ENCODE measurements at regions not wholly inside any gene's neighbourhood (a gene's known extent, or its start where the extent isn't known, plus 50 kb on each side); places are given as distances from the start of the nearest gene placed in this dataset.
"Not testable (repeated sequence)": the region's sequence is repeated elsewhere in the genome, so short reads cannot be mapped to it uniquely, and the experiment has no call there.

- not testable (repeated sequence) for DNase-seq
Measured at GRCh38 chr9:79089851-79090250, 481.9 kb upstream of the TLE4 start.

GRCh38 chr9:79103257-79103656, 468.5 kb upstream of the TLE4 start:
- not testable (repeated sequence) for DNase-seq

GRCh38 chr9:79104216-79104615, 467.5 kb upstream of the TLE4 start:
- no peak for DNase-seq

DNA sequence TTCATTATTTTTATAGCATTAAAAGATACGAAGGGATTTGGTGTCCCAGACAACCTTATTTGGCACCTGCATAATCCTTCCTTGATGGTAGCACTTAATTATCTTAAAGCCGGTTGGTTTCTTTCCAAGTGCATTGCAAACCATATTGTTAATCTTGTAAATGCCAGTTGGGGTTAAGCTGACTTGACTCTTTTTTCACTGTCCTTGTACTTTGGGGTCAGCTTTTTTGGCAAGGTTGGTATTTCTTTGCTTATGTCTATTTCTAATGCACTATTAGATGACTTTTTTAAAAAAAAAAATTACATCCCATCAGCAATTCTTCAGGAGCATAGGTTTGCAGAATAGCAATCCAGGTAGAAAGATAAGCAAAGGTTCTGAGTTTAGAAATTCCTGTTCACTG, 466.8 kb upstream of the TLE4 start:
- DNase-seq, result no peak

- DNase-seq, result no peak
Measured at GRCh38 chr9:79107911-79108676, 463.7 kb upstream of the TLE4 start.

DNA sequence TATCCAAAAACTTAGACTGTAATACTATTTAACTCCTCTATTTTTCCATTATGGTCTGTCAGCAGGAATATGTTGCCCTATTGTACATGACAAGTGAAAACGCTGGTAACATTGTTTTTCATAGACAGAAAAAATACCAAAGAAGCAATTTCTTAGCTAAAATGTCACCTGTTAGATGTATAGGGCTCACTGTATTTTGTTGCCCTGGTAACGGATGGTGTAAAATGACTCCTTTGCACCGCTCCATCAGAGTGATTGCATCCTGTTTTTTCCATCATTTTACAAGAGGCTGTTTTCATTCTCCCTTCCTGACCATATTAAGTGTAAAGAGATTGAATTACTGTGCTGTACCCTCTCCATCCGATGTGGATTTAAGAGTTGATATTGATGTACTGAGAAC, 460.1 kb upstream of the TLE4 start:
- DNase-seq, result no peak

GRCh38 chr9:79115176-79115575, 456.6 kb upstream of the TLE4 start:
- no peak for DNase-seq

DNA sequence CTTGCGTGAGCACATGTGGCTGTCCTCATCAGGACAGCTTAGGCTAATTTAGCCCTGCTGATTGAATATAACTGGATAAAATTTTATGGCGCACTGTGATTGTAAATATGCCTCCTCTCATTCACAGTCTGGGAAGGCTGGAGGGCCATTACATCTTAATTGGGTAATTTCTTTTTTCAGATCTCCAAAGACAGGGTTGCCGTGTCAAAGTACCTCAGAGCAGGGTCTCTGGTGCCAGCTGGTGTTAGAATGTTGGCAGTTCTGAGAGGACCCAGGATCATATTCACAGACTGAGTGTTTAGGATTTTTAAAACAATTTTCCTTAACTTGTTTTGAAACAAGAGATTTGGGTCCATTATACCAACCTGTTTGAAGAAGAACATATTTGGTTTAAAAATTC, 455.7 kb upstream of the TLE4 start:
- no peak for DNase-seq

GRCh38 chr9:79116709-79117108, 455.1 kb upstream of the TLE4 start:
- no peak for DNase-seq

GRCh38 chr9:79120533-79120932, 451.2 kb upstream of the TLE4 start:
- no peak for DNase-seq

DNA sequence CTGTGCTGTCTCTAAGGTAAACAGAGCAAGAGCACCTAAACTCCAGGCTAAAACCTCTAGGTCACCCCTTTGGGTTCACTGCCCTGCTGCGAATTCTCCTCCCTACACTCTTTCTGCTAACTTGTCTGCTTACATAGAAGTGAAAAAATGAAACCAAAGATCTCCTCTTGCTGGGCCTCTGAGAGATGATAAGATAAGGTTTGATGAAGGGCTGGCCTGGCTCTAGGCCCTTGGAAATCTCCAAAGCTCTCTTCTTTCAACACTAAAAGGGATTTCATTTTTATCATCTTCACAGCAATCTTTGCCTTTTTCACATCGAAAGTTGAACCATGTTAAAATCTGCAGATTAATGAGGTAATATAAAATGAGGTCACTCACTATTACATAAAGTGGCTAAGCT, 450.8 kb upstream of the TLE4 start:
- DNase-seq, result no peak

- DNase-seq, result no peak
Measured at GRCh38 chr9:79123415-79123814, 448.4 kb upstream of the TLE4 start.

- DNase-seq, result no peak
Measured at GRCh38 chr9:79127661-79128060, 444.1 kb upstream of the TLE4 start.

DNA sequence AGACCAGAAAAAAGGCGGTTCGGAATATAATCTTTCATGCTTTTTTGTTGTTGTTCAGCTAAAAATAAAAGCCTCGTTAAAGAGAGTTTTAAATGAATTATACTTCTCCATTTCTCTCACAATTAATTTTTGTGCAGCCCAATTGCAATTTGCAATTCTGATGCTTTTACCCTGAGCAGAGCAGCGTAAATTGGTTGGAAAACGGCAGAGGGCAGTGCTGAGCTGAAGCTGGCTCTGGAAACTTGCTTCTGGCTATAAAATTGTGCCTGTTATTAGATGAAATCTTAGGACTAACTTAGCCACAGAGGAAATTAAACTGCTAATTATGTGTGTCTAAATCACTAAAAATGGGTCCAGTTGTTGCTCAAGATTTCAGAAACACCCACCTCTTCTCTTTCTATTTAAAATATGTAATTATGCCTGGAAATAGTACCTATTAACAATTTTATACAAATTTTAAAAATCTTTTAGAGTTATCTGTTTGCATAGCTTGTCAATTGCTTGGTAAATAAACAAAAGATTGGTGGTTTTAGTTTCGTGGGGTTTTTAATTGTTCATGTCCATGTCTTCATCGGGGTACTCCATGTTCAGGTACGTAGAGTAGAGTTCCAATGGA, 441.8 kb upstream of the TLE4 start:
- DNase-seq, result peak; percentile 73

DNA sequence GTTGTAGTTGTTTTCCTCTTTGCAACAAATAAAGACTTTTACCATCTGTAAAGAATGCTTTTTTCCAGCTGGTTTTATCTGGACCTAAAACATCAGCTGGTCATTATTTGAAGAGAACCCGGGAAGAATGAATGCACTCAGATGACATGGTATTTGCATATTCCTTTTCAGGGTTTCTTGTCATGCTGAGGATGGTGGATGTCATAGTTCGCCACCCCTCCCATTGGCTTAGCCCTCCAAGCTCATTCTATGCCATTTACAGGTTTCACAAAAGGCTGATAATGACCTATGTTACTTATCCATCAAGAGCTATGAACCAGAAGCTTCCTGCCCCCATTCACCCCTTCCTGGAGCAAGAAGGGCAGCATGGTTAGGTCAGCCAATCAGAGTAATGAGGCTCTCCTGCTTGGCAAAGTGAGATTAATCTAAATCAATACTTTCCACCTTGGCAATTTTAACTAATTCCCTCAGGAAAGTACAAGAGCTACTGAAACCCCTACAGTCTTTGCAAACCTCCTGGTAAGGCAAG, 440.5 kb upstream of the TLE4 start:
- no peak for DNase-seq

- DNase-seq, result no peak
Measured at GRCh38 chr9:79131824-79132377, 439.9 kb upstream of the TLE4 start.

DNA sequence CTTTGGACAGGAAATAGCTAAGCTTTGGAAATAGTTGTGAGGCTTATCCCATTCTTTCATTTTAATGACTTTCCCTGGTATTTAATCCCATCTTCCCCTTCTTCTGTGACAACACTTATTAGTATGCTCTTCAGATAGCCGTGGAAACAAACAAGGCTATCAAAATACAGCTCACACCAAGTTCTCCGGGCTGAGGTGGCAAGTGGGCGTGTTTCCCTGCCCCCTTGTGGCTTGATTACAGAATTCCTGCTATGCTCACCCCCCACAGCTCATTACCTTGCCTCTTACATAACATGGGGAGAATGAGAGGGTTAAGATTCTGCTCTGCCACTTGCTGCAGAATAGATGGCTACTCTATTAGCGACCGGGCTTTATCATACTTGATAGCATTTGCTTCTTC, 437.1 kb upstream of the TLE4 start:
- DNase-seq, result no peak

DNA sequence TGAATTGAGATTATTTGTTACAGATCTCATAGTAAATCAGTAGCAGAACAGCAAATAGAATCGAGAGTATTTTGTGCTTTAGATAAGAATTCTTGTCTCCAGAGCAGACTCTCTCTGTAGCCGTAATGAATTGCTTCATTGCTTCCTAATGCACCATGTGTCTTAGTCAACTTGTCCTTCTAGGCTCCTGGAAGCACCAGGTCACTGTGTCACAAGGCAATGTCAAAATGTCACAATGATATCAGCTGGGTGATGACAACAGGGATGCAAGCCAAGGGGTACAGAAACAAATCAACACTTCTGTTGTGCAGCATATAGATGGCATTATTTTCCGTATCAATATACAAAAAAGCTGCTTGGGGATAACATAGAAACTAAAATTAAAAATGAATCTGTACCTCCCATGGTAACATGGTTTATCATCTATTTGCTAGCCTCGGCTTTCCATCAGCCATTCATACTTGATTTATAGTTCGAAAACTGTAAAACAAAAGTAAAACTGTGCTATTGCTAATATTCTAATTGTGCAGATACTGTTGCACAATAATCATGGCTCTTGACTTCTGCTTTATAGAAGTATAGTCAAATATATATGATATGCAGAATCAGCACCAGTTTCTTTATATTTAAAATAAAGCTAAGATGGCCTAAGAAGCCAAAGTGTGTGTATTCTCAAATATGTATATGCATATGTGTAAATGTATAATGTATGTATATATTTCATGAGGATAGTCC, 435.9 kb upstream of the TLE4 start:
- no peak for DNase-seq

DNA sequence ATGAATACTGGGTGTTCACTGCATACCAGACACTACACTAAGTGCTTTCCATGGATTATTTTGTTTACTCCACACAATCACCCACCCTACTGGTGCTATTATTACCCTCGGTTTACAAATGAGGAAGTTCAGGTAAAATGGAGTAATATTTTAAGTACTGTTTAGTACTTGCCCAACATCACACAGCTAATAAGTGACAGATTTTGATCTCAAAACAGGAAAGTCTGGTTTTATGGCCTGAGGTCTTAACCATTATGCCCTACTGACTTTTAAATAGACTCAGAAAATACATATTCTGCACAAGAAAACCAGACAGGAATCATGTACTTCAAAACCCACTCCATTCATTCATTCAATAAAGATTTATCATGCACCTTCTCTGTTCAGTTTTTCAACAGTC, 431.0 kb upstream of the TLE4 start:
- no peak for DNase-seq

DNA sequence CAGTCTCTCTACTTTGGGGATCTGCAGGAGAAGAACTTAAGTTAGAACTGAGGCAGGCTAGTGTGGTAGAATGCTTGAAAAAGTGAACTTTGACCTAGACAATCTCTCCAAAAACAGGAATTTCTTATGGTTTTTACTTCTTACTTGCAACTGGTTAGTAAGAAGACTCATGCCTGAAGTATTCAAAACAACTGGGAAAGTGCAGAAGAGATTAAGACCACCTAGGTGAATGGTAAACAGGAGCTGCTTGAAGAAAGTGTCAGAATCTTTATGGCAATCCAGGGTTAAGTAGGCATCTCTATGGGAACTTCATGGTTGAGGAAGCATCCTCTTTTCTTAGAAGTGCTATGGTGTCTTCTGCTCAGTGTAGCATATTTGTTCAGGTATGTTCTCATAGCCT, 428.6 kb upstream of the TLE4 start:
- DNase-seq, result no peak

DNA sequence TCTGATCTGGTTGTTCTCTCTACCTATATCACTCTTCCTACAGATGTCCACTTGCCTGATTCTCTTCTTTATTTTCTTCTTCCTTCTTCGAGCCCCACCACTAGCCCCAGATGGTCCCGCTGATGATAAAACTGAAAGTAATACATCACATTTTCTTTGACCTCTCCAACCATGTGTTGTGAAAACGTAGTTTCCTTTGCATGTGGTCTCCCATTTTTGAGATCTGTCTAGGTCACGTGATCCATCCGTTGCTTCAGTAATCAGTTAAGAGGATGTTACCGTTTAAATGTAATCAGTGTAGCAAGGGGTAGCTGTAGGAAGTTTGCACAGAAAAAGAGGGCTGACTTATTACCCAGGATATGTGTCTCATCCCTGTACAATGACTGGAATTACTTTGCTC, 426.3 kb upstream of the TLE4 start:
- no peak for DNase-seq

DNA sequence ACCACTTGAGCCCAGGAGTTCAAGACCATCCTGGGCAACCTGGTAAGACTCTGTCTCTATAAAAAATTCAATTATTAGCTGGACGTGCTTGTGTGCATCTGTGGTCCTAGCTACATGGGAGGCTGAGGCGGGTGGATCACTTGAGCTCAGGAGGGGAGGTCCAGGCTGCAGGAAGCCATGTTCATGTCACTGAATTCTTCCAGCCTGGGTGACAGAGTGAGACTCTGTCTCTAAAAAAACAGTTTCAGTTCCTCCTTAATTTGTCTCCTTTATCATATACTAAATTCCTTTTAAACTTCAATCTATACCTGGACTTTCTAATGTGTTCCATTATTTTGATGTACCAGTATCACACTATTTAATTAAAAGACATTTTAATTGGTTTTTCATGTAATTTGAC, 422.2 kb upstream of the TLE4 start:
- DNase-seq, result no peak

- DNase-seq, result no peak
Measured at GRCh38 chr9:79151791-79152190, 420.0 kb upstream of the TLE4 start.

All from muscle of arm (tissue), 1 donor.